ENCODE measurements at regions not wholly inside any gene's neighbourhood (a gene's known extent, or its start where the extent isn't known, plus 50 kb on each side); places are given as distances from the start of the nearest gene placed in this dataset.

- no peak for TF ChIP-seq ELF4 (IDR thresholded peaks at IDR 0.05)
- no peak for TF ChIP-seq SP1 (IDR thresholded peaks at IDR 0.05)
- TF ChIP-seq PKNOX1 (IDR thresholded peaks at IDR 0.05) = peak; percentile 96
- TF ChIP-seq FOXM1 (IDR thresholded peaks at IDR 0.05; ENCODE audit: borderline replicate concordance) = no peak
- no peak for TF ChIP-seq TARDBP (IDR thresholded peaks at IDR 0.05)
Observed at GRCh38 chr3:102089239-102089638, 239.9 kb downstream of the NFKBIZ start.

All from HEK293T (cell line).